Activated CD4-positive, alpha-beta T cell treated with anti-CD3 and anti-CD28 coated beads, Interleukin-2, amount 10 ng/mL, durations not matched to agents 24 days and 14 days (primary cell): ENCODE measurements at regions not wholly inside any gene's neighbourhood (a gene's known extent, or its start where the extent isn't known, plus 50 kb on each side); places are given as distances from the start of the nearest gene placed in this dataset.
A peak's percentile ranks its signal among the peaks of the same experiment; 100 is the strongest.

Experiments
- DNase-seq: peaks from one replicate; pipeline ENCODE4 v3.0.0; 2022
- H3K27ac Mint-ChIP-seq: one replicate; pipeline ENCODE4 v1.8.0; 2022; ENCODE audit warnings: mild to moderate bottlenecking, mixed read lengths
- H3K27me3 Mint-ChIP-seq: one replicate; pipeline ENCODE4 v1.8.0; 2022; ENCODE audit warnings: mixed read lengths
- H3K36me3 Mint-ChIP-seq: one replicate; pipeline ENCODE4 v1.8.0; 2022; ENCODE audit warnings: low read depth, mild to moderate bottlenecking, mixed read lengths
- H3K4me1 Mint-ChIP-seq: one replicate; pipeline ENCODE4 v1.8.0; 2021; ENCODE audit warnings: mixed read lengths
- H3K4me3 Mint-ChIP-seq: one replicate; pipeline ENCODE4 v1.8.0; 2022; ENCODE audit warnings: mild to moderate bottlenecking, moderate library complexity, mixed read lengths
- H3K9me3 Mint-ChIP-seq: one replicate; pipeline ENCODE4 v1.8.0; 2021; ENCODE audit warnings: mixed read lengths
- intact Hi-C: fragments of 100-400 bp; cut with micrococcal nuclease; formaldehyde crosslinking; loops from one replicate; pipeline ENCODE4 v1.15.1; 2023

DNA sequence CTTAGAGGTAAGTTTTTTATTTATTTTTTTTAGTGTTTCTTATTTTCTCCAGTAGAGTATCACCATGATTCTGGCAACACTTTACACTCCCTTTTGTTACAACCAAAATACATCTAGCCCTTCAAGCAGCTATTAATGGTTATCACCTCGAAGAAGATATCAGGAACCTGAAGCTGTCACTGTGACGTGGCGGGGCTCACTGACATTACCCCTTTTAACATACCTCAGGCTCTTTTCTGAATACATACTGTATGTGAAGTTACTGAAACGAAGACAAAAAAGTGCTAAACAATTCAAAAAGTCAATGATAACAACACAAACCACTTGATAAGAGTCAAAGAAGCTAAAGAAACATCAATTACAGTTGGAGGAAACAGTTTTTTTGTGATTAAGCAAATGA, 1218.7 kb downstream of the EFNB2 start:
- Mint-ChIP-seq H3K4me3 (no peak overlapping the region), H3K4me1 (no peaks in the 10 kb centered on the region), H3K27me3 (no peaks in the 10 kb centered on the region), H3K27ac (no peak overlapping the region), H3K9me3 (no peaks in the 10 kb centered on the region), H3K36me3 (no peaks in the 10 kb centered on the region)
- intact Hi-C loops, result no loop called here
- DNase-seq, result no peak

DNA sequence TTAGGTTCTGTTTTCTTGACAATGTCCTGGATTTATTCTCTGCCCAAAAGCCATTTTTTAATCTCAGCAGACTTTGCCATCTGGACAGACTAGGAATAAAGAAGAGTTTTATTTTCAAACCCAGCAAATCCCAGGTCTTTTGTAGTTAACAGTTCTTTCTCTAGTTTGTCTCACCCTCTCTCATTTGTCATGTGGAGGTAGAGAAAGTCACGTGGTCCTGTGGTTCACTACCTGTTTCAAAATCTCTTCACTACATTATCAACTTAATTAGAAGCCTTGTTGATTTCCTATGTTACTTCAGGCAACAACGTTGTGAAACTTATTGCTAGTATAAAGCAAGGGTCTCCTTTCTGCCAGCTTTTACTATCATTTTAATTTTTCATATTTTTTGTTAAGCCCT, 1222.6 kb downstream of the EFNB2 start:
- Mint-ChIP-seq H3K4me1 (no peaks in the 10 kb centered on the region), H3K4me3 (no peak overlapping the region), H3K36me3 (no peaks in the 10 kb centered on the region), H3K27me3 (no peaks in the 10 kb centered on the region), H3K9me3 (no peaks in the 10 kb centered on the region), H3K27ac (no peak overlapping the region)
- no peak for DNase-seq
- intact Hi-C loops, result no loop called here

DNA sequence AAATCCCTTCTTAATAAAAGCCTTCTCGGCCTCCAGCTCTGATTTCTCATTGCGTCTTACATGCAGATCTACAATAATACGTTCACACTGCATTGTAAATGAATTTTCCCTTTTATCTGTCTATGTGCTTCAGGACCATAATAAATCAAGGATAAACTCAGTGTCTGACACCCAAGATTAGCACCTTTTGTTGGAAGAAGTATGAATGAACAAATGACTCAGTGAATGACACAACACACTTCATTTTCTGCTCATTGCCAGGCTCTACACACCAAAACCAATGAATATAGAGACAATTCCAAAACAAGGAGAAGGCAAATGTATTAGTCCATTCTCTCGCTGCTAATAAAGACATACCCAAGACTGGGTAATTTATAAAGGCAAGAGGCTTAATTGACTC, 1224.4 kb downstream of the EFNB2 start:
- DNase-seq, result no peak
- Mint-ChIP-seq H3K27me3 (no peaks in the 10 kb centered on the region), H3K36me3 (no peaks in the 10 kb centered on the region), H3K4me1 (no peaks in the 10 kb centered on the region), H3K27ac (no peak overlapping the region), H3K4me3 (no peak overlapping the region), H3K9me3 (no peaks in the 10 kb centered on the region)
- intact Hi-C loops, result no loop called here

DNA sequence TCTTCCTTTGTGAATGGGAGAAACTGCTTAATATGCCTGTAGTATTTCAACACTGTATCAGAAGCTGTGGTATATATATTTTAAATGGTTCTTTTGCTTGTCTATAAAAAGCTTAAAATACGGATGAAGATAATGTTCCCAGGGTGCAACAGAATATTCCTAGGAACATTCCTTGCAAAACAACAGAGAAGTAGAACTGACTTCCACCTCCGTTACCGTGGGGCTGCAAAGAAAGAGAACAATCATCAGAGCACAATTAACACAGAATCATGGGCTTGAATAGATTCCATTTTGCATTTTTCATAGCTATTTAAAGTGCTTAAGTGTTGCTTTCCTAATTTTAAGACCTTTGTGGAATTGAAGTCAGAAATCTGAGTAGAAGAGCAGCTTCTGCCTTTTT, 1227.7 kb downstream of the EFNB2 start:
- no peak overlapping the region for H3K4me3 Mint-ChIP-seq
- H3K9me3 Mint-ChIP-seq, result no peaks in the 10 kb centered on the region
- H3K4me1 Mint-ChIP-seq, result no peaks in the 10 kb centered on the region
- no peaks in the 10 kb centered on the region for H3K27me3 Mint-ChIP-seq
- H3K36me3 Mint-ChIP-seq, result no peaks in the 10 kb centered on the region
- no peak overlapping the region for H3K27ac Mint-ChIP-seq
- intact Hi-C loops, result no loop called here
- DNase-seq, result no peak

DNA sequence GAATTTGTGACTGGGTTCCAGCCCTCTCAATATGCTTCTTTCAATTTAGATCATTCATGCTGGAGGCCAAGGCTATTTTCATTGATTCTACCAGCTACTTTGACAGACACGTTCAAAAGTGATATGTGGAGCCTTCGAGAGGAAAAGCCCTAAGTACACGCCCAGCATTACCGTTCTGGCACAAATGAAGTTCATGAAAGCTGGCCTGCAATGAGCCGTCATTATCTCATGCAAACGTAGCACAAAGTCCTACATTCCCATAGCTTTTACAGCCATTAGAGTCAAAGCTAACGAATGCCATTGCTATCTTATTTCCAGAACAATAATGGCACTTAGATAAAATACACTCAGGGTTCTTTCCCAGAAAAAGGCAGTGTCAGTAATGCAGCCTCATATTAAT, 1237.6 kb downstream of the EFNB2 start:
- no peak overlapping the region for H3K27ac Mint-ChIP-seq
- H3K4me1 Mint-ChIP-seq, result no peaks in the 10 kb centered on the region
- no peak for DNase-seq
- no peaks in the 10 kb centered on the region for H3K36me3 Mint-ChIP-seq
- H3K27me3 Mint-ChIP-seq, result no peaks in the 10 kb centered on the region
- intact Hi-C loops, result no loop called here
- H3K9me3 Mint-ChIP-seq, result no peaks in the 10 kb centered on the region
- H3K4me3 Mint-ChIP-seq, result no peak overlapping the region

DNA sequence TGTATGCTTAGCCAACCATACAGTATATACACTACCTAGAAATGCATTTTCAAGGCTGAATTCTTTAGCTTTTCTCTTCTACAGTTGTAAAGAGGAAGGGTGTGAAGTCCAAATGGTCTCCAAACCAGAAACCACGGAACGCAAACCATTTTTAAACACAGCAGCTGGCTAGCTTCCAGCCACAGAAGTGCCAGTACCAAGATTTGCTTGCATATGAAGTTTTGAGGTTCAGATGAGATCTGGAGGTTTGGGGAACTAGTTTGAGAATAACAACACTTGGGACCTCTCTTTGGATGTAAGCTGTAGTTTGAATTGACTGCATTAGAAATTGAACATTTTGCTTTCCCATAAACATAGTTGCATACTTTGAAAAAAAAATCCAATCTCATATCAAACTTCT, 1243.5 kb downstream of the EFNB2 start:
- Mint-ChIP-seq H3K9me3 (no peaks in the 10 kb centered on the region), H3K4me1 (no peaks in the 10 kb centered on the region), H3K27ac (no peak overlapping the region), H3K4me3 (no peak overlapping the region), H3K27me3 (no peaks in the 10 kb centered on the region), H3K36me3 (no peaks in the 10 kb centered on the region)
- no peak for DNase-seq
- intact Hi-C loops, result no loop called here

DNA sequence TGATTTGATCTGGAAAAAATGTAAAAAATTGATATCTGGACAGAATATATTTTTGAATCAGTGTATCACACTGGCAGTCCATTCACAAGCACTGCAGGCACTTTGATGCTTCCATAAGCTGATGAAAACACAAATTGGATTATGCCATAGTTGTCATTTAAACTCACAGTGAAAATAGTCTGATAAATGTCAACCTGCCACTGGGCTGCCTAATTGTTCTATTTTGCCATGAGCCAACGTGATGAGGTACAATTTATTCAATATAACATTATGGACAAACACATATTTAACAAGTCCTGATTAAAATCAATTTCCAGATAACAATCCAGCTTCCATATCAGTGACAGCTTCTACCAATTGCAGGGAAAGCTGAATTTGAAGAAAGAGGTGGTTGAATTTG, 1244.9 kb downstream of the EFNB2 start:
- no peak overlapping the region for H3K27ac Mint-ChIP-seq
- no peaks in the 10 kb centered on the region for H3K4me1 Mint-ChIP-seq
- DNase-seq, result no peak
- no peaks in the 10 kb centered on the region for H3K9me3 Mint-ChIP-seq
- H3K36me3 Mint-ChIP-seq, result no peaks in the 10 kb centered on the region
- H3K4me3 Mint-ChIP-seq, result no peak overlapping the region
- intact Hi-C loops, result no loop called here
- no peaks in the 10 kb centered on the region for H3K27me3 Mint-ChIP-seq

DNA sequence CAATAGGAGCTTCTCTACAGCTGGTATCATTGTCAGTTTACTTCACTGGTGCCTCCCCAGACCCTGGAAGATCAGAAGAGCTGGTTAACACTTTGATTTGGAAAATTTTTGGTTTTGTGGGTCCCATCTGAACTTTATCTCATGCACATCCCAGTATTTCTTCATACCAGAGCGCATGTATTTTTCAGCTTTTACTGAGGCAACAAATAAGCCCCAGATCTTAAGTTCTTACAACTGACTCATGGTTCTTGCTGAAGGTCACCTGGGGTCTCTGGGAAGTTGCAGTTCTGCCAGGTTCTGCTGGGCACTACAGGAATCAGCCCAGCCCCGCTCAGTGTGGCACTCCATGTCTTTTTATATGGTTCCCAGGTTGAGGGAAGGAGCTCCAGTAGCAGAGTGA, 1249.9 kb downstream of the EFNB2 start:
- Mint-ChIP-seq H3K4me1 (no peaks in the 10 kb centered on the region), H3K36me3 (no peaks in the 10 kb centered on the region), H3K4me3 (no peak overlapping the region), H3K27me3 (no peaks in the 10 kb centered on the region), H3K27ac (no peak overlapping the region), H3K9me3 (no peaks in the 10 kb centered on the region)
- no peak for DNase-seq
- intact Hi-C loops, result no loop called here

DNA sequence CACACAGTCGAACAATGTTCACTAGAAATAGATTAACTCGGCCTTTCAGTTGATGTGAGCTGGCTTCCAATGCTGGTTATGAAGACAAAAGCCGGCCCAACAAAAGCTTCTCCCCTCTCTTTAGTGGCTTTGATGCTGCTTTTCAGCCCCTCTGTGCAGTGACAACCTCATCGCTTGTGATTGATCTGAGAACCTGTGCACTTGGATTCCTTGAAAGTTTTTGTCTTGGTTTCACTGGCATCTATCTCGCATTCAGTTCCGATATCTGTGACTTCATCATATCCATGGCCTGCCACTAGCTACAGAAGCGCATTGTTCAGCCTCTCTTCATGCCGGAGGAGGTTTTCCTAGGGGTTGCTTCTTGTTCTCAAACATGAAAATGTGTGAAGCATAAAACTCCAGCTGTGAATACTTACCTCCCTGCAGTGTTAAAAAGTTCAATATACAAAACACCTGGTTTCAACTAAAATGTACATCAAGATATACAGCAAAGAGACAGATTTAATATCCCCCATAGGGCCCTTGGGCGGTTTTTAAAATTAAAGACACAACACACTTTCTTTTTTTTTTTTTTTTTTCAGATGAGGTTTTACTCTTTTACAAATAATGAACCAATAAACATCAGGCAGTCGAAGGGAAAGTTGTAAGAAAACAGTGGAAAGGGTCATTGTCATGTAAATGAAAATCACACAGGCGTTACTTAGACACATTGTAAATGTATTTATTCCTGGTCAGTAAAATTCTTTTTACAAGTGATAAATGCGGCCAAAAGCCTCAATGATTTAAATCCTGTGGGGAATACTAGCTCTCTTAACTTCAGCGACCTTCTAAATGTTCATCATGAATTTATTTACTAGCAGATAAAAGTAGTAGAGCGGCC, 1252.8 kb downstream of the EFNB2 start:
- H3K36me3 Mint-ChIP-seq, result no peaks in the 10 kb centered on the region
- peak; percentile 22 for DNase-seq
- no peak overlapping the region for H3K4me3 Mint-ChIP-seq
- no peaks in the 10 kb centered on the region for H3K4me1 Mint-ChIP-seq
- H3K27me3 Mint-ChIP-seq, result no peaks in the 10 kb centered on the region
- intact Hi-C loops, result no loop called here
- H3K27ac Mint-ChIP-seq, result no peak overlapping the region
- H3K9me3 Mint-ChIP-seq, result no peaks in the 10 kb centered on the region

DNA sequence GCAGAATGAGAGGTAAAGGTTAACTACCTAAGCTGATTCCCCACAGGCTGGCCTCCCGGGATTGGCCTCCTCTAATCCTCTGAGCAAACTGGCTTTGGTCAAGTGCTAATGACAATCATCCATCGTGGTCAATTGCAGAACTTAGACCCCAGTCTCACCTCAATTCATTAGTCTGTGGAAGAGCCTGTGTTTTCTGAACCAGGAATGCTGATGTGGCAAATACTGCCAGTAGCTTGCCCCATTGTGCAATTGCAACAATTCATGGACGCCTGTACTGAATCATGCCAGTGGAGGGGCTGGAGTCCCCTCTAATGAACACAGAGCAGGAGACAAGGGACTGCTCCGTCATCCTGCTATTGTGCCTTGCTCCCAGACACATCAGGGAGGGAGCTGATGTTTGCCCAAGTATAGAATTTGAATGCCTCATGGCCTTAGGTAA, 1256.5 kb downstream of the EFNB2 start:
- no peaks in the 10 kb centered on the region for H3K9me3 Mint-ChIP-seq

DNA sequence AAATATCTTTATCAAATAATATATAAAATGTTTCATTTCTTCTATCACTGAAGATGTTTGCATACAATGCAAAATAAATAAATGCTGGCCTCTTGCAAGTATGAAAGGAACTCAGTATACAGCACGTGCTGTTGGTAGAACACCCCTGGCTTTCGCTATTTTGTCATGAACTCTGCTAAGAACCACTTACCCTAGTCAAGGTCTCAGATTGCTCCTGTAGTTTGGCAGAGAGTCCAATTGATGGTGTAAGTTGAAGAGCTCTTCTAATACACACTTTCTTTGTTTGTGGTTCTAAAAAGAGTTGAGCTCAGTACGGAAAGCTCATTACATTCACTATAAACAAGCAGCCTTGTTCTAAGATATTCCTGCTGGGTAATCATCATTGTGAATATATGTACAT, 1258.9 kb downstream of the EFNB2 start:
- intact Hi-C loops, result no loop called here
- no peaks in the 10 kb centered on the region for H3K36me3 Mint-ChIP-seq
- no peak for DNase-seq
- no peak overlapping the region for H3K27ac Mint-ChIP-seq
- no peaks in the 10 kb centered on the region for H3K9me3 Mint-ChIP-seq
- H3K4me3 Mint-ChIP-seq, result no peak overlapping the region
- no peaks in the 10 kb centered on the region for H3K4me1 Mint-ChIP-seq
- no peaks in the 10 kb centered on the region for H3K27me3 Mint-ChIP-seq

More for the DNA sequence above, 1256.5 kb downstream of the EFNB2 start:
- intact Hi-C loops, result no loop called here
- H3K4me3 Mint-ChIP-seq, result no peak overlapping the region
- DNase-seq, result no peak
- H3K27ac Mint-ChIP-seq, result no peak overlapping the region
- no peaks in the 10 kb centered on the region for H3K4me1 Mint-ChIP-seq
- no peaks in the 10 kb centered on the region for H3K27me3 Mint-ChIP-seq
- H3K36me3 Mint-ChIP-seq, result no peaks in the 10 kb centered on the region

DNA sequence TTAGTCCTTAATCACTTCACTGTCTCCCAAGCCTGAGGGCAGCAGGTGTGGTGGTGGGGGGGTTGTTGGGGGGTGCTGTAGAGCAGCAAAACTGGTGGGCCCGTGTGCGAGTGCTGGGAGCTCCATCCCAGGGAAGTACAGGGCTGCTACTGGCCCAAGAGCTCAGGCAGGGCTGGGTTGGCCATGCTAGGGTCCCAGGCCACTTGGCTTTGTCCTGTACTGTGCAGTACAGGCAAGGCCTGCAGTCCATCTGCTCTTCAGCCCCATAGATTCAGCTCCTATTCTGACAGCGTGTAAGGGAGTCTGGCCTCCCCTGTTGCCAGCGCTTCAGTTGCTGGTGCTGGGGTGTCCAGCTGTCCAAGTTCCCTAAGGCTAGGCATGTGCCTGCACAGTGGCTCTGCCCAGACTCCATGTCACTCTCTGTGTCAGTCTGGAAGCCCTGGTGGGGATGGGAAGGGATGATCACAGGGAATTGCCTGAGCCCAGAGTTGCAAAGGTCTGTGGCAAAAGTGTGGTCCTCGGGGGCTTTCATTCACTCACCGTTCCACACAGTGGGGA, 1261.7 kb downstream of the EFNB2 start:
- intact Hi-C loops, result no loop called here
- Mint-ChIP-seq H3K36me3 (no peaks in the 10 kb centered on the region), H3K4me3 (no peak overlapping the region), H3K27me3 (no peaks in the 10 kb centered on the region), H3K9me3 (no peaks in the 10 kb centered on the region), H3K27ac (no peak overlapping the region), H3K4me1 (no peaks in the 10 kb centered on the region)
- DNase-seq, result no peak

DNA sequence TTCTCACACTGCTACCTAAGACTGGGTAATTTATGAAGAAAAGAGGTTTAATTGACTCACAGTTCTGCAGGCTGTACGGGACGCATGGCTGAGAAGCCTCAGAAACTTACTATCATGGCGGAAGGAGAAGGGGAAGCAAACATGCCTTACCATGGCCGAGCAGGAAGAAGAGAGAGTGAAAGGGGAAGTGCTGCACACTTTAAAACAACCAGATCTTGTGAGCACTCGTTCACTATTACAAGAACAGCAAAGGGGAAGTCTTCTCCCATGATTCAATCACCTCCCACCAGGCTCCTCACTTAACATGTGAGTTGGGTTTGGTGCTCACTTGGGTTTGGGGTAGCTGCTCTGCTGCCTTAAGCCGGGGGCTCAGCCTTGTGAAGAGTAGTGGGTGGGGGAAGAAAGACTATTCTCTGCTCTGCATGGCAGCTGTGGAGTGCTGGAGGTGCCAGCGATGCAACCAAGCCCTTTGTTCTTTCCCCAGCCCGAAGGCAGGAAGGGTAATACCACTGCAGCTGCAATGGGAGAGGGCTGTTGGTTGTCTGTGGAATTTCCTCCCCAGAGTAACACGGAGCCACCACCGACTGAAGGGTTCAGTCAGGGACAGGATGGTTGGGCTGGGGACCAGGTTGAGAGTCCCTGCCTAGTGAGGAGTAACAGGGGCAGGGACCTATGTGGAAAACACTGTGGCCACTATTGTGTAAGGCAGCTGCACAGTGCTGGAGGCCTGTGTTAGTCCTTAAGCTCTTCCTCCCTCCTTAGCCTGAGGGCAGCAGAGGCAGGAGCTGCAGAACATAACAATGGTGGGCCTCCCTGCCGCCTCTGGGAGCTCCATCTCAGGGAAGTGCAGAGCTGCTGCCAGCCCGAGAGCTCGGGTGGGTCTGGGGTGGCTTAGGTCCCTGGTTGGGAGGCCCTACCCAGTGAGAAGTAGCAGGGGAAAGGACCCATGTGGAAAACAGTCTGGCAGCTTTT, 1262.5 kb downstream of the EFNB2 start:
- H3K27ac Mint-ChIP-seq, result no peak overlapping the region
- intact Hi-C loops, result no loop called here
- H3K36me3 Mint-ChIP-seq, result no peaks in the 10 kb centered on the region
- no peaks in the 10 kb centered on the region for H3K27me3 Mint-ChIP-seq
- H3K4me1 Mint-ChIP-seq, result no peaks in the 10 kb centered on the region
- no peaks in the 10 kb centered on the region for H3K9me3 Mint-ChIP-seq
- DNase-seq, result no peak
- no peak overlapping the region for H3K4me3 Mint-ChIP-seq

DNA sequence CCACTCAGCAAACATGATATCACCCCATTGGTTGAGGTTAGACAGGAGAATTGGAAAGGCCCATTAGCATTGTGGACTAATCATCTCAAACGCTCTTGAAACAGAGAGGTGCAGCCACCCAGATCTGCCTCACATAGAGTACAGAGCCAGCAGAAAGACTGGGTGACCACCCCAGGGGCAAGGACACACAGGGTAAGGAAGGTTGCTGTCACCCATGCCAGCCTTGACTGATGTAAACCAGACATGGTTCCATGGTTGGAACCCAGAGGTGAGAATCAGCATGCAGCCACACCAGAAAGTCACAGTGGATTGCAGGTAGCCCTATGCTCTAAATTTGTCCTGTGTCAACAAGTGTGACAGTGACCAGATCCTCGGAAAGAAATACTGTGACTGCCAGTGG, 1268.8 kb downstream of the EFNB2 start:
- H3K36me3 Mint-ChIP-seq, result no peaks in the 10 kb centered on the region
- no peaks in the 10 kb centered on the region for H3K4me1 Mint-ChIP-seq
- no peaks in the 10 kb centered on the region for H3K27me3 Mint-ChIP-seq
- no peak for DNase-seq
- no peak overlapping the region for H3K27ac Mint-ChIP-seq
- no peaks in the 10 kb centered on the region for H3K9me3 Mint-ChIP-seq
- H3K4me3 Mint-ChIP-seq, result no peak overlapping the region
- intact Hi-C loops, result no loop called here
